Calu3 (cell line): ENCODE measurements at regions not wholly inside any gene's neighbourhood (a gene's known extent, or its start where the extent isn't known, plus 50 kb on each side); places are given as distances from the start of the nearest gene placed in this dataset.
"Not testable (repeated sequence)": the region's sequence is repeated elsewhere in the genome, so short reads cannot be mapped to it uniquely, and the experiment has no call there.

Source experiments
- BruUV-seq: library from RNA; stranded (reverse); fragments of 400-500 nt; replicated peaks from 2 replicates; lab custom pipeline; 2021; lab: Mats Ljungman, UMichigan
- CTCF ChIA-PET: fragments of 300-600 bp; sonication (Branson Sonifier 250); formaldehyde crosslinking; loops from one replicate; lab custom pipeline; 2022; ENCODE audit warnings: antibody characterized with exemption; lab: Charles Lee
- DNase-seq: peaks from one replicate; pipeline ENCODE4 v3.0.0; 2022
- H3K27ac Mint-ChIP-seq: one replicate; pipeline ENCODE4 v1.8.0; 2022; ENCODE audit warnings: mixed read lengths; ENCODE audit not compliant: unreplicated experiment
- H3K27me3 Mint-ChIP-seq: one replicate; pipeline ENCODE4 v1.8.0; 2022; ENCODE audit warnings: mixed read lengths; ENCODE audit not compliant: unreplicated experiment
- H3K36me3 Mint-ChIP-seq: one replicate; pipeline ENCODE4 v1.8.0; 2022; ENCODE audit warnings: mild to moderate bottlenecking, moderate library complexity, mixed read lengths; ENCODE audit not compliant: insufficient read depth, unreplicated experiment
- H3K4me1 Mint-ChIP-seq: one replicate; pipeline ENCODE4 v1.8.0; 2022; ENCODE audit warnings: mild to moderate bottlenecking, low read depth, mixed read lengths; ENCODE audit not compliant: unreplicated experiment
- H3K4me3 Mint-ChIP-seq: one replicate; pipeline ENCODE4 v1.8.0; 2022; ENCODE audit warnings: mild to moderate bottlenecking, low read depth, moderate library complexity, mixed read lengths; ENCODE audit not compliant: unreplicated experiment
- H3K9me3 Mint-ChIP-seq: one replicate; pipeline ENCODE4 v1.8.0; 2022; ENCODE audit warnings: low read depth, mixed read lengths; ENCODE audit not compliant: unreplicated experiment
- CTCF ChIP-seq: fragments of 200-600 bp; IDR thresholded peaks from one replicate; pipeline ENCODE4 v1.8.0; 2022; ENCODE audit warnings: antibody characterized with exemption; ENCODE audit not compliant: unreplicated experiment
- intact Hi-C: fragments of 100-400 bp; cut with micrococcal nuclease; formaldehyde crosslinking; loops from one replicate; pipeline ENCODE4 v1.10.0; 2022; ENCODE audit not compliant: unreplicated experiment

GRCh38 chr16:60091071-60091470 lies 1357.0 kb upstream of the GOT2 start:
- CTCF ChIA-PET, result no interaction called here
- Mint-ChIP-seq H3K27me3 (no peaks in the 10 kb centered on the region), H3K36me3 (no peaks in the 10 kb centered on the region), H3K27ac (no peak overlapping the region), H3K9me3 (peaks cover 10% of the 10 kb centered on the region), H3K4me3 (no peak overlapping the region), H3K4me1 (no peaks in the 10 kb centered on the region)
- intact Hi-C loops, result no loop called here
- no TSS peak for BruUV-seq
- DNase-seq, result no peak
- no peak for TF ChIP-seq CTCF

- no peak overlapping the region for H3K27ac Mint-ChIP-seq
- H3K9me3 Mint-ChIP-seq, result peaks cover 11% of the 10 kb centered on the region
- no peak overlapping the region for H3K4me3 Mint-ChIP-seq
- CTCF ChIA-PET, result no interaction called here
- BruUV-seq, result no TSS peak
- H3K4me1 Mint-ChIP-seq, result no peaks in the 10 kb centered on the region
- DNase-seq, result no peak
- intact Hi-C loops, result no loop called here
- H3K36me3 Mint-ChIP-seq, result no peaks in the 10 kb centered on the region
- TF ChIP-seq CTCF, result no peak
- no peaks in the 10 kb centered on the region for H3K27me3 Mint-ChIP-seq
These were observed 1353.4 kb upstream of the GOT2 start for GRCh38 chr16:60087530-60087929.

- DNase-seq, H3K36me3 Mint-ChIP-seq, H3K27ac Mint-ChIP-seq, CTCF ChIA-PET, H3K27me3 Mint-ChIP-seq, BruUV-seq, H3K4me1 Mint-ChIP-seq, intact Hi-C loops, H3K4me3 Mint-ChIP-seq: not testable (repeated sequence)
- H3K9me3 Mint-ChIP-seq, result peaks cover 31% of the 10 kb centered on the region
These were observed 1344.7 kb upstream of the GOT2 start for GRCh38 chr16:60078819-60079218.

GRCh38 chr16:60077861-60078260 lies 1343.7 kb upstream of the GOT2 start:
- peaks cover 33% of the 10 kb centered on the region for H3K9me3 Mint-ChIP-seq
- H3K4me3 Mint-ChIP-seq, result no peak overlapping the region
- no peak overlapping the region for H3K27ac Mint-ChIP-seq
- CTCF ChIA-PET, result no interaction called here
- no peak for TF ChIP-seq CTCF
- no peaks in the 10 kb centered on the region for H3K4me1 Mint-ChIP-seq
- intact Hi-C loops, result no loop called here
- H3K27me3 Mint-ChIP-seq, result no peaks in the 10 kb centered on the region
- no TSS peak for BruUV-seq
- H3K36me3 Mint-ChIP-seq, result no peaks in the 10 kb centered on the region
- DNase-seq, result no peak

GRCh38 chr16:60074378-60074777 lies 1340.3 kb upstream of the GOT2 start:
- no peak for DNase-seq
- peaks cover 14% of the 10 kb centered on the region for H3K9me3 Mint-ChIP-seq
- CTCF ChIA-PET, result no interaction called here
- H3K27me3 Mint-ChIP-seq, result no peaks in the 10 kb centered on the region
- H3K4me3 Mint-ChIP-seq, result no peak overlapping the region
- intact Hi-C loops, result no loop called here
- no peaks in the 10 kb centered on the region for H3K4me1 Mint-ChIP-seq
- TF ChIP-seq CTCF, result no peak
- BruUV-seq, result no TSS peak
- no peaks in the 10 kb centered on the region for H3K36me3 Mint-ChIP-seq
- no peak overlapping the region for H3K27ac Mint-ChIP-seq
